ENCODE measurements at regions not wholly inside any gene's neighbourhood (a gene's known extent, or its start where the extent isn't known, plus 50 kb on each side); places are given as distances from the start of the nearest gene placed in this dataset.
"Not testable (repeated sequence)": the region's sequence is repeated elsewhere in the genome, so short reads cannot be mapped to it uniquely, and the experiment has no call there.

- DNase-seq: not testable (repeated sequence)
Measured at GRCh38 chr9:65449886-65450610, 165.0 kb upstream of the FOXD4L5 start.

DNA sequence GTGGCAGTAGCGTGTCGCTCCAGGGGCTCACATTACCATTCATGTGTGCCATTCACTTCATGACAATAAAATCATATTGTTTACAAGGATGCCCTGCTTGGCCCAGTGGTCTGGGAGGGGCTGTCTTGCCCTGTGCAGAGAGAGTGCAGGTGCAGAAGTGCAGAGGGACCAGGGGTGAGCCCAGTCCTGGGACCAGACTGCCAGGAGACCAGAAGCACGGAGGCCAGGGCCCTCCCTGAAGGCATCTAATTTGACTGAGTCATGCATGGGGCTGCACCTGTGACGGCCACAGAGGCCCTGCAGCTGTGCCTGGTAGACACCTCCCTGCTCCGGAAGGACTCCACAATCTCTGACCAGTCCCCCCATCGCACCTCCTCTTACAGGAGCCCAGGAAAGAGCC, 164.4 kb upstream of the FOXD4L5 start:
- DNase-seq: no peak

DNA sequence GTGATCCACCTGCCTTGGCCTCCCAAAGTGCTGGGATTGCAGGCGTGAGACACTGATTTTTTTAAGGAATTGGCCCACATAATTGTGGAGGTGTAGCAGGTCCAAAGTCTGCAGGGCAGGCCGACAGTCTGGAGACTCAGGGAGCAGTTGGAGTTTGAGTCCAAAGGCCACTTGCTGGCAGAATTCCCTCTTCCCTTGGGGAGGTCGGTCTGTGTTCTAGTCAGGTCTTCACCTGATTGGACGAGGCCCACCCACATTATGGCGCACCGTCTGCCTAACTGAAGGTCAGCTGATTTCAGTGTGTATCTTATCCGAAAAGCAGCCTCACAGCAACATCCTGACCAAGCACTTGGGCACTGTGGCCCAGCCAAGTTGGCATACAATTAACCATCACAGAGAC, 162.1 kb upstream of the FOXD4L5 start:
- DNase-seq: not testable (repeated sequence)

DNA sequence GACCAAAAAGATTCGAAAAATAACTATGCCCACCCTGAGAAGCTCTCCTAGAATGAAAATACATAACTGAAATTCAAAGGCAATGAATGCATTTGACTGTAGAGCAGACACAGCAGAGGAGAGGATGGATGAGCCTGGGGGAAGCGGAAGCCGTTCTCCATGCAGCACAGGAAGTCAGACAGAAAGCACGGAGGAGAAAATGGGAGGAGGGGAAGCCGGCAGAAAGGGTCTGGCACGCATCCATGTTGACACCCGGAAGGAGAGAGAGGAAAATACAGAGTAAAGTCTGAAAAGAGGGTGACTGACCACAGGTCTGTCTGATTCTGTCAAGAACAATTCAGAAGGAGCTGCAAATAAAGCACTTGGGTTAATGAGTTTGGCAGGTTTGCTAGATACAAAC, 161.0 kb upstream of the FOXD4L5 start:
- not testable (repeated sequence) for DNase-seq

DNA sequence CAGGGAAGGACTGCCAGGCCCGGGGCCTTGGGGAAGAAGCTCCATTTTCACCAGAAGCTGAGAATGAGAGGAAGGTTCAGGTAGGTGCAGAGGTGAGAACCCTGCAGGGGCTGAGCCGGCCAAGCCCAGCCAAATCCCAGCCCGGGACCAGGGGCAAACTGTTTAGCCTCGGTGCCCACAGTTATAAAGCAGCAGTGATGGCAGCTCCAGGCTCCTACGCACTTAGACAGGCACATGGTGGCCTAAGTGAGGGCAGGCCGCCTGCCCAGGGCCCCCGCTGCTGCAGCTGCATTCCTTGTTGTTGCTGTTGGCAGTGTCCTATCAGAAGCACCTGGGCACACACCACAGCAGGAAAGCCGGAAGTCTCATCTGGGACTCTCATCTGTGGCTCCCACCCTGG, 159.9 kb upstream of the FOXD4L5 start:
- DNase-seq: no peak

GRCh38 chr9:65442116-65442515, 157.1 kb upstream of the FOXD4L5 start:
- not testable (repeated sequence) for DNase-seq

DNA sequence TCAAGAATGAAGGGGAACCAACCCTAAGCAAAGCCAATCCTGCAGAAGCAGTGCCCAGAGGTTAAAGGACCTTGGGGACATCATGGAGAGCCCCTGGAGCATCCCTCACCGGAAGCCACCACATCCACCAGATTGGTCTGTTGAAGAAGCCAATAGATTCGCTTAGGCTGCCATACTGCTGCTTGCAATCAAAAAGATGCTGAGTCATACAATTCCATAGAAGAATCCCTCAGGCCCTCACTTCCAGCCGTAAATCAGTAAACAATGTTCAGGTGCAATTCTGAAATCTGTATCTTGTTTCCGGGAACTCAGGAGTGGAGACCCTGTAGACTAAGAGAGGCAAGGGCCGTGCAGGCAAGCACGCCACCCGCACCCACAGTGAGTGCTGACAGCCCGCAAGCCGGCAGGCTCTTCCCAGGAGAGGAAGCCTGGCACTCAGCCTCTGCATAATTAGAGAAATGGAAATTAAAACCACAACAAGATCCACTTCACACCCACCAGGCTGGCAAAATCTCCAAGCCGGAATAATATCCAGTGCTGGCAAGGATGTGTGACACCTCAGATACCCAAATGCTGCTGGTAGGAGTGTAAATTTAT, 156.4 kb upstream of the FOXD4L5 start:
- DNase-seq: not testable (repeated sequence)

- no peak for DNase-seq
Measured at GRCh38 chr9:65437724-65438123, 152.7 kb upstream of the FOXD4L5 start.

DNA sequence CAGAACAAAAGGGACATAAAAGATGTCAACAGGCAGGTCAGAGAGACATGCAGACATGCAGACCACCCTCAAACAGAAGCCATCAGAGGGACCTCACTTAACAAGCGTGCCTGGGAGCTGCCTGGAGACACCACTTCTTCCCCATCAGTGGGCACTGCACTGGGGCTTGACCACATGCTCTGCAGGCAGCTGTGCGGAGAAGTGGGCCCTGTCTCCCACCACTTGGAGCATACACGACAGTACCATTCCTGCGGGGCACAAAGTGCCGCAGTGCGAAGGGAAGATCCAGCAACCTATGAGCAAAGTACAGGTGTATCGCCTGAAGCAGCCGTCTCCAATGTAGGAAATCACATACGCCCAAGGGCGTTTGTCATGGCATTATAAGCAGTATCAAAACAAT, 150.5 kb upstream of the FOXD4L5 start:
- DNase-seq: no peak

DNA sequence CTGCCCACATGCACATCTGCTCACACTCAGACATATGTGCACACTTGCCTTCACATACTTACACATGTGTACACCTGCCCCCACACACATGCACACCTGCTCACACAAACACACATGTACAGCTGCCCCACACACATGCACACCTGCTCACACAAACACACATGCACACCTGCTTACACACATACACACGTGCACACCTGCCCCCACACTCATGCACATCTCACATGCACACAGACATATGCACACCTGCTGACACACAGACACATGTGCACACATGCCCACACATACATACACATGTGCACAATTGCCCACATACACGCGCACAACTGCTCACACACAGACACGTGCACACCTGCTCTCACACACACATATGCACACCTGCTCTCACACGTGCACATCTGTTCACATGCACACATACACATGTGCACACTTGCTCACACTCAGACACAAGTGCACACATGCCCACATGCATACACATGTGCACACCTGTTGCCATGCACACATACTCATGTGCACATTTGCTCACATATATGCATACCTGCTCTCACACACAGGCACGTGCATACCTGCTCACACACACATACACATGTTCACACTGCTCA, 147.8 kb upstream of the FOXD4L5 start:
- DNase-seq: no peak

- no peak for DNase-seq
Measured at GRCh38 chr9:65432051-65432450, 147.0 kb upstream of the FOXD4L5 start.

GRCh38 chr9:65430221-65430620, 145.2 kb upstream of the FOXD4L5 start:
- DNase-seq: no peak

GRCh38 chr9:65427361-65427760, 142.4 kb upstream of the FOXD4L5 start:
- DNase-seq: not testable (repeated sequence)

- not testable (repeated sequence) for DNase-seq
Measured at GRCh38 chr9:65426813-65427212, 141.8 kb upstream of the FOXD4L5 start.

GRCh38 chr9:65426231-65426630, 141.2 kb upstream of the FOXD4L5 start:
- no peak for DNase-seq

GRCh38 chr9:65425183-65425582, 140.2 kb upstream of the FOXD4L5 start:
- not testable (repeated sequence) for DNase-seq

DNA sequence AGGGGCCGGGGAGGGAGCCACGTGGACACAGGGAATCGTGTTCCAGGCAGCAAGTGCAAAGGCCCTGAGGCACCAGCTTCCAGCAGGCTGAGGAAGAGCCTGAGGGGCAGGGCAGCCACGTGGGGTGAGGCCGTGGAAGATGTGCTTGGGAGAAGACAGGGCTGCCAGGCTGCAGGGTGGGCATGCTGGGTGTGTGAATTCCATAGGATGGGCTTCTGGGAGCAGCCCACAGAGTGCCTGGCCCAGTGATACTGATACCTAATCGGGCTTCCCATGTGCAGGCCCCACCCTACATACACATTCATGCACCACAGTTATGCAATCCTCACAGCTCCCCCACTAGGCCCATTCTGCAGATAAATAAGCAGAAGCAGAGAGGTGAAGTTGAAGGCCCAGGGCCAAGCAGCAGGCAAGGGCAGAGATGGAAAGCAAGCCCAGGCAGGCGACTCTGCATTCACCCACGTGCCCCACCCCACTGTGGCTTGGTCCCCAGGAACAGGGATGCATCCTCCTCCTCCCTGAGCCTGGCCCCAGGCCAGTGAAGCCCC, 139.5 kb upstream of the FOXD4L5 start:
- not testable (repeated sequence) for DNase-seq

GRCh38 chr9:65423691-65424436, 138.9 kb upstream of the FOXD4L5 start:
- DNase-seq: not testable (repeated sequence)

GRCh38 chr9:65422966-65423690, 138.1 kb upstream of the FOXD4L5 start:
- not testable (repeated sequence) for DNase-seq

- not testable (repeated sequence) for DNase-seq
Measured at GRCh38 chr9:65421486-65421885, 136.5 kb upstream of the FOXD4L5 start.

GRCh38 chr9:65420771-65421170, 135.8 kb upstream of the FOXD4L5 start:
- no peak for DNase-seq

DNA sequence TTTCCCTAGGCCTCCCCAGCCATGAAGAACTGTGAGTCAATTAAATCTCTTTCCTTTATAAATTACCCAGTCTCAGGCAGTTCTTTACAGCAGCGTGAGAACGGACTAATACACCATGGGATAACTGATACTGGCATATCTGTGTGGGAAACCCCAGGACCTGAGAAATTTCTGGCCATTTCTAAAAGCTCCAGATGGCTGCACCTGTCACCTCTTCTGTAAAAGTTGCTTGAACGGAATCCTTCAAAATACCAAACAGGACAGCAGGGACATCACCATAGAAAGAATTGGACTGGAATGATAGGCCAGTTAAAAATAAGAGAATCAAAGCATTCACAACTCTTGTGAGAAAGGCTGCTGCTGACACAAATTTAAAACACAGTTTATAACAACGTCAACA, 134.0 kb upstream of the FOXD4L5 start:
- not testable (repeated sequence) for DNase-seq

Data from activated CD4-positive, alpha-beta T cell treated with anti-CD3 and anti-CD28 coated beads, Interleukin-2, amount 50 U/mL, for 1 hour (primary cell).